K562 (cell line): ENCODE measurements at regions not wholly inside any gene's neighbourhood (a gene's known extent, or its start where the extent isn't known, plus 50 kb on each side); places are given as distances from the start of the nearest gene placed in this dataset.

Experiments used
- ATAC-seq: fragments of 200-7000 bp; cut with Tn5 transposase; 3 replicates; pipeline ENCODE4 v1.9.1; 2020; ENCODE audit warnings: moderate library complexity
- BruUV-seq: library from RNA; stranded (reverse); fragments of 400-500 nt; replicated peaks from 2 replicates; lab custom pipeline; 2021; lab: Mats Ljungman, UMichigan
- CTCF ChIA-PET: fragments of 300-600 bp; formaldehyde crosslinking; extraction: SDS; loops from one replicate; lab custom pipeline; 2021; ENCODE audit warnings: low intra/inter-chr PET ratio; lab: Yijun Ruan, JAX
- POLR2A ChIA-PET: fragments of 300-600, 350-650 bp; sonication (Branson Sonifier 250); formaldehyde crosslinking; extraction: SDS; loops from one replicate; lab custom pipeline; 2021; ENCODE audit warnings: antibody characterized with exemption, inconsistent platforms; lab: Yijun Ruan, JAX
- DNase-seq, 4 experiments: peaks; one replicate each; pipeline versions ENCODE4 v3.0.0 to v3.0.0-alpha.2; 2011 to 2018; ENCODE audit warnings: low spot score in 3 of 4, mixed read lengths in 3 of 4; ENCODE audit errors: extremely low read depth in 1 of 4
- FAIRE-seq: peaks from 2 replicates; lab custom pipeline; 2011; peaks lifted over from hg19 to GRCh38; lab: Jason Lieb, UNC
- H2AFZ ChIP-seq: 2 replicates; pipeline ENCODE4 v1.6.0; 2011; ENCODE audit warnings: low read depth, low read length, control low read depth, inconsistent platforms
- H3K27ac ChIP-seq: fragments of 200-600 bp; 3 replicates; pipeline ENCODE4 v1.8.0; 2011; ENCODE audit warnings: low read depth, mild to moderate bottlenecking, control low read depth, inconsistent platforms, low read length, moderate library complexity, mixed read lengths; ENCODE audit errors: extremely low read depth
- H3K27me3 ChIP-seq, 2 experiments: fragments of 300-600 bp in 1 of 2; 2 replicates in 1 of 2; 3 replicates in 1 of 2; pipeline versions ENCODE4 v1.6.0 to v1.8.0; 2011; ENCODE audit warnings: inconsistent platforms in 2 of 2, low read length in 2 of 2, mild to moderate bottlenecking in 1 of 2, mixed read lengths in 1 of 2, moderate library complexity in 1 of 2; ENCODE audit not compliant: control insufficient read depth in 2 of 2, insufficient read depth in 2 of 2
- H3K36me3 ChIP-seq: fragments of 300-600 bp; 3 replicates; pipeline ENCODE4 v1.8.0; 2011; ENCODE audit warnings: mild to moderate bottlenecking, low read length, inconsistent platforms; ENCODE audit not compliant: control insufficient read depth, insufficient read depth
- H3K4me1 ChIP-seq, 2 experiments: fragments of 200-600 bp in 1 of 2; replicated peaks in 1 of 2; 2 replicates in 1 of 2; 3 replicates in 1 of 2; pipeline versions ENCODE4 v1.5.1 to v1.8.0; 2011; ENCODE audit warnings: inconsistent platforms in 2 of 2, low read length in 2 of 2, mild to moderate bottlenecking in 1 of 2, mixed read lengths in 1 of 2, moderate library complexity in 1 of 2; ENCODE audit not compliant: control insufficient read depth in 2 of 2, insufficient read depth in 2 of 2
- H3K4me2 ChIP-seq: 2 replicates; pipeline ENCODE4 v1.6.1; 2011; ENCODE audit warnings: low read length, control low read depth, inconsistent platforms, mixed read lengths; ENCODE audit not compliant: insufficient read depth
- H3K4me3 ChIP-seq: fragments of 200-600 bp; sonication (generic), shearing (Covaris generic); 2 replicates; pipeline ENCODE4 v1.5.1; 2016; ENCODE audit warnings: control low read depth, inconsistent platforms
- H3K79me2 ChIP-seq: fragments of 200-600 bp; 3 replicates; pipeline ENCODE4 v1.8.0; 2011; ENCODE audit warnings: low read length, inconsistent platforms; ENCODE audit not compliant: control insufficient read depth, insufficient read depth
- H3K9ac ChIP-seq, 2 experiments: 2 replicates each; pipeline versions ENCODE4 v1.6.0 to v1.6.1; 2011; ENCODE audit warnings: low read depth in 2 of 2, low read length in 2 of 2, control low read depth in 1 of 2, inconsistent platforms in 1 of 2, mild to moderate bottlenecking in 1 of 2, mixed read lengths in 1 of 2; ENCODE audit not compliant: insufficient read depth in 1 of 2
- H3K9me1 ChIP-seq: one replicate; pipeline ENCODE4 v1.6.0; 2011; ENCODE audit warnings: inconsistent platforms, mild to moderate bottlenecking, low read length, moderate library complexity; ENCODE audit not compliant: control insufficient read depth, insufficient read depth
- H3K9me3 ChIP-seq: replicated peaks from 2 replicates; pipeline ENCODE4 v1.5.1; 2011; ENCODE audit warnings: low read depth, low read length, inconsistent platforms; ENCODE audit not compliant: control insufficient read depth, insufficient read depth
- H4K20me1 ChIP-seq: replicated peaks from 2 replicates; pipeline ENCODE4 v1.6.1; 2011; ENCODE audit warnings: low read length, inconsistent platforms, mixed read lengths; ENCODE audit not compliant: control insufficient read depth, insufficient read depth
- CBX3 ChIP-seq, 2 experiments: IDR thresholded peaks; 1 replicate in 1 of 2; 2 replicates in 1 of 2; pipeline ENCODE4 v1.6.1; 2012; ENCODE audit warnings: inconsistent platforms in 2 of 2, low read length in 2 of 2, borderline replicate concordance in 1 of 2, control low read depth in 1 of 2
- JUNB ChIP-seq: fragments of 450-650 bp; formaldehyde crosslinking; conservative IDR thresholded peaks from 2 replicates; pipeline ENCODE4 v1.4.0; 2020; ENCODE audit warnings: mild to moderate bottlenecking
- MAFG ChIP-seq: fragments of 450-650 bp; conservative IDR thresholded peaks from 2 replicates; pipeline ENCODE4 v1.6.1; 2016; ENCODE audit warnings: missing genetic modification characterization, missing compliant biosample characterization
- TOE1 ChIP-seq, 2 experiments: fragments of 450-650 bp in 1 of 2; sonication (generic) in 1 of 2; formaldehyde crosslinking in 1 of 2; IDR thresholded peaks; 2 replicates each; pipeline versions ENCODE4 v1.7.1 to v1.8.0; 2016 to 2022; ENCODE audit warnings: borderline replicate concordance in 2 of 2, mild to moderate bottlenecking in 2 of 2, antibody characterized with exemption in 1 of 2, inconsistent platforms in 1 of 2, low read depth in 1 of 2, missing genetic modification reagents in 1 of 2, moderate library complexity in 1 of 2
- ZNF146 ChIP-seq: IDR thresholded peaks from one replicate; pipeline ENCODE4 v1.6.1; 2018; ENCODE audit warnings: missing compliant biosample characterization; ENCODE audit not compliant: unreplicated experiment
- in situ Hi-C: fragments of 300-500 bp; cut with MboI; formaldehyde crosslinking; loops from 4 replicates; pipeline ENCODE4 v1.15.0; 2018; ENCODE audit warnings: inconsistent platforms, mixed read lengths
- intact Hi-C: fragments of 100-400 bp; cut with micrococcal nuclease; formaldehyde crosslinking; loops from 2 replicates; pipeline ENCODE4 v1.14.2; 2022
- TF ChIP-seq, protein P1 (sequence below), 2 experiments: fragments of 200-800 bp in 1 of 2; sonication (Bioruptor generic) in 1 of 2; sonication (generic) in 1 of 2; formaldehyde crosslinking in 1 of 2; IDR thresholded peaks in 1 of 2; conservative IDR thresholded peaks in 1 of 2; 2 replicates each; pipeline versions ENCODE4 v1.5.0 to v1.6.1; 2016 to 2020; ENCODE audit warnings: missing compliant biosample characterization in 1 of 2, missing genetic modification characterization in 1 of 2, missing genetic modification reagents in 1 of 2

GRCh38 chr6:12439296-12439695, 149.1 kb downstream of the EDN1 start:
- BruUV-seq: no TSS peak
- H3K36me3 ChIP-seq: no peaks in the 10 kb centered on the region
- H3K27ac ChIP-seq: no peak overlapping the region
- TF ChIP-seq, protein P1, sequence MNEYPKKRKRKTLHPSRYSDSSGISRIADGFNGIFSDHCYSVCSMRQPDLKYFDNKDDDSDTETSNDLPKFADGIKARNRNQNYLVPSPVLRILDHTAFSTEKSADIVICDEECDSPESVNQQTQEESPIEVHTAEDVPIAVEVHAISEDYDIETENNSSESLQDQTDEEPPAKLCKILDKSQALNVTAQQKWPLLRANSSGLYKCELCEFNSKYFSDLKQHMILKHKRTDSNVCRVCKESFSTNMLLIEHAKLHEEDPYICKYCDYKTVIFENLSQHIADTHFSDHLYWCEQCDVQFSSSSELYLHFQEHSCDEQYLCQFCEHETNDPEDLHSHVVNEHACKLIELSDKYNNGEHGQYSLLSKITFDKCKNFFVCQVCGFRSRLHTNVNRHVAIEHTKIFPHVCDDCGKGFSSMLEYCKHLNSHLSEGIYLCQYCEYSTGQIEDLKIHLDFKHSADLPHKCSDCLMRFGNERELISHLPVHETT (CRISPR knock-in tag; conservative IDR thresholded peaks at IDR 0.05 in 1 of 2, IDR thresholded peaks at IDR 0.05 in 1 of 2): no peak
- no peak for TF ChIP-seq CBX3 (IDR thresholded peaks at IDR 0.05; ENCODE audit: borderline replicate concordance in 1 of 2, low read length in 2 of 2)
- no peak for TF ChIP-seq TOE1 (IDR thresholded peaks at IDR 0.05; ENCODE audit: borderline replicate concordance)
- no peak for TF ChIP-seq TOE1 (CRISPR knock-in tag; IDR thresholded peaks at IDR 0.05; ENCODE audit: borderline replicate concordance, low read depth)
- TF ChIP-seq ZNF146 (CRISPR knock-in tag): no peak
- TF ChIP-seq MAFG: no peak
- TF ChIP-seq JUNB (CRISPR knock-in tag): no peak
- CTCF ChIA-PET: no interaction called here
- DNase-seq (no peak), ATAC-seq (no peak), FAIRE-seq (no peak)
- no peak overlapping the region for H3K9ac ChIP-seq
- intact Hi-C loops: no loop called here
- in situ Hi-C loops: no loop called here
- no peaks in the 10 kb centered on the region for H3K79me2 ChIP-seq
- H4K20me1 ChIP-seq: no peaks in the 10 kb centered on the region
- H3K4me1 ChIP-seq: no peaks in the 10 kb centered on the region
- no peak overlapping the region for H3K4me3 ChIP-seq
- H2AFZ ChIP-seq: no peak overlapping the region
- H3K9me3 ChIP-seq: no peaks in the 10 kb centered on the region
- no peaks in the 10 kb centered on the region for H3K9me1 ChIP-seq
- H3K27me3 ChIP-seq: no peaks in the 10 kb centered on the region
- POLR2A ChIA-PET: no interaction called here
- H3K4me2 ChIP-seq: no peak overlapping the region
